Smooth muscle cell (in vitro differentiated cells): ENCODE measurements at regions not wholly inside any gene's neighbourhood (a gene's known extent, or its start where the extent isn't known, plus 50 kb on each side); places are given as distances from the start of the nearest gene placed in this dataset.

Experiments used
- DNase-seq: peaks from one replicate; lab custom pipeline; 2025; ENCODE audit not compliant: unreplicated experiment; lab: John Stamatoyannopoulos, UW
- H2AFZ ChIP-seq: fragments of 200-600 bp; sonication (generic); 2 replicates; pipeline ENCODE4 v1.6.0; 2016; ENCODE audit warnings: antibody characterized with exemption, low read depth, mild to moderate bottlenecking
- H3F3A ChIP-seq: fragments of 200-600 bp; sonication (generic); 2 replicates; pipeline ENCODE4 v1.6.0; 2017; ENCODE audit warnings: antibody characterized with exemption, low read depth
- H3K27ac ChIP-seq: fragments of 200-600 bp; sonication (generic); 2 replicates; pipeline ENCODE4 v1.5.1; 2016; ENCODE audit warnings: low read depth, mild to moderate bottlenecking
- H3K27me3 ChIP-seq: fragments of 200-600 bp; sonication (generic); 2 replicates; pipeline ENCODE4 v1.6.1; 2016; ENCODE audit warnings: low read depth, mild to moderate bottlenecking
- H3K36me3 ChIP-seq: fragments of 200-600 bp; sonication (generic); 2 replicates; pipeline ENCODE4 v1.5.1; 2016; ENCODE audit warnings: low read depth
- H3K4me1 ChIP-seq: fragments of 200-600 bp; sonication (generic); 2 replicates; pipeline ENCODE4 v1.5.1; 2016; ENCODE audit warnings: low read depth
- H3K4me2 ChIP-seq: fragments of 200-600 bp; sonication (generic); 2 replicates; pipeline ENCODE4 v1.6.0; 2016; ENCODE audit warnings: mild to moderate bottlenecking
- H3K4me3 ChIP-seq: fragments of 200-600 bp; sonication (generic); 2 replicates; pipeline ENCODE4 v1.5.1; 2016; ENCODE audit warnings: mild to moderate bottlenecking
- H3K79me2 ChIP-seq: fragments of 200-600 bp; sonication (generic); 2 replicates; pipeline ENCODE4 v1.6.0; 2016; ENCODE audit warnings: low read depth, mild to moderate bottlenecking
- H3K9ac ChIP-seq: fragments of 200-600 bp; sonication (generic); 2 replicates; pipeline ENCODE4 v1.6.0; 2016; ENCODE audit warnings: low read depth
- H3K9me3 ChIP-seq: fragments of 200-600 bp; sonication (generic); replicated peaks from 2 replicates; pipeline ENCODE4 v1.5.1; 2016; ENCODE audit warnings: low read depth
- H4K20me1 ChIP-seq: fragments of 200-600 bp; sonication (generic); 2 replicates; pipeline ENCODE4 v1.6.0; 2016; ENCODE audit warnings: low read depth
- WGBS: methylation state at CpG from one replicate; pipeline ENCODE4 v1.1.7; 2016; ENCODE audit warnings: low lambda C conversion rate; 5-methylcytosine and 5-hydroxymethylcytosine counted together
- TF ChIP-seq, protein P1 (sequence below): fragments of 200-600 bp; sonication (generic); IDR thresholded peaks from 2 replicates; pipeline ENCODE4 v1.5.1; 2017; ENCODE audit warnings: borderline replicate concordance, mild to moderate bottlenecking, antibody characterized with exemption; ENCODE audit not compliant: insufficient read depth, poor library complexity, severe bottlenecking

DNA sequence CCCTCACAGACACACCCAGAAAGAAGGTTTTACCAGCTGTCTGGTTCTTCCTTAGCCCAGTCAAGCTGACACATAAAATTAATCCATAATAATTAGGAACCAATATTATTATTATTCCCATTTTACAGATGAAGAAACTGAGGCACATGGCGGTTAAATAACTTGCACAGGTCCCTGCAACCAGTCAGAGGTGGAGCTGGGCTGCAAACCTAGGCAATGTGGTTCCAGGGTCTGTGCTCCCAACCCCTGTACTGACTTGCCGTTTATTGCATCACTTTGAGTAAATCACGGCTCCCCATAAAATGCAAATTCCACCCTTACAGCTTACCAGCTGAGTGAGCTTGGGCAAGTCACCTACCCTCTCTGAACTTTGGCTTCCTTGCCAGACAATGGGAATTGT is 179.2 kb upstream of the POU3F1 start:
- Histone ChIP-seq H3F3A (no peaks in the 10 kb centered on the region), H4K20me1 (no peaks in the 10 kb centered on the region), H3K79me2 (no peaks in the 10 kb centered on the region), H3K27ac (no peak overlapping the region), H3K9me3 (no peaks in the 10 kb centered on the region), H3K27me3 (no peaks in the 10 kb centered on the region), H3K4me1 (peaks cover 12% of the 10 kb centered on the region), H3K4me2 (no peak overlapping the region), H3K36me3 (no peaks in the 10 kb centered on the region), H3K4me3 (no peak overlapping the region), H2AFZ (no peak overlapping the region), H3K9ac (no peak overlapping the region)
- 89% methylated on average over 3 of the region's 3 CpGs for WGBS
- no peak for DNase-seq
- TF ChIP-seq, protein P1, sequence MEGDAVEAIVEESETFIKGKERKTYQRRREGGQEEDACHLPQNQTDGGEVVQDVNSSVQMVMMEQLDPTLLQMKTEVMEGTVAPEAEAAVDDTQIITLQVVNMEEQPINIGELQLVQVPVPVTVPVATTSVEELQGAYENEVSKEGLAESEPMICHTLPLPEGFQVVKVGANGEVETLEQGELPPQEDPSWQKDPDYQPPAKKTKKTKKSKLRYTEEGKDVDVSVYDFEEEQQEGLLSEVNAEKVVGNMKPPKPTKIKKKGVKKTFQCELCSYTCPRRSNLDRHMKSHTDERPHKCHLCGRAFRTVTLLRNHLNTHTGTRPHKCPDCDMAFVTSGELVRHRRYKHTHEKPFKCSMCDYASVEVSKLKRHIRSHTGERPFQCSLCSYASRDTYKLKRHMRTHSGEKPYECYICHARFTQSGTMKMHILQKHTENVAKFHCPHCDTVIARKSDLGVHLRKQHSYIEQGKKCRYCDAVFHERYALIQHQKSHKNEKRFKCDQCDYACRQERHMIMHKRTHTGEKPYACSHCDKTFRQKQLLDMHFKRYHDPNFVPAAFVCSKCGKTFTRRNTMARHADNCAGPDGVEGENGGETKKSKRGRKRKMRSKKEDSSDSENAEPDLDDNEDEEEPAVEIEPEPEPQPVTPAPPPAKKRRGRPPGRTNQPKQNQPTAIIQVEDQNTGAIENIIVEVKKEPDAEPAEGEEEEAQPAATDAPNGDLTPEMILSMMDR = no peak

DNA sequence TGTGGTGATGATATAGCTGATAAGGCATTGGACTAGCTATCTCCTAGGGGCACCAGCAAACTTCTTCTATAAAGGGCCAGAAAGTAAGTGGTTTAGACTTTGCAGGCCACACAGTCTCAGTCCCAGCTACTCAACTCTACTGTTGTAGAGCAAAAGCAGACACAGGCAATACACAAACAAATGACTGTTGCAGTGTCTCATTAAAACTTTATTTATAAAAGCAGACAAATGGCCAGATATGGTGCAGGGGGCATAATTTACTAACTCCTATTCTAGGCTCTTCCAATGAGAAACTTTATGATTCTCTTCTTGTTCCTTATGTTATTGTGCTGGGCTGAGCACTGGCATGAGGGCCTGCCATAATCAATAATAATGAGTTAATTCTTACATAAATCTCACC is 176.8 kb upstream of the POU3F1 start:
- Histone ChIP-seq H3K4me1 (peaks cover 12% of the 10 kb centered on the region), H3K27me3 (no peaks in the 10 kb centered on the region), H3K4me3 (no peak overlapping the region), H3K79me2 (no peaks in the 10 kb centered on the region), H3K9me3 (no peaks in the 10 kb centered on the region), H2AFZ (no peak overlapping the region), H3K27ac (no peak overlapping the region), H4K20me1 (no peaks in the 10 kb centered on the region), H3F3A (no peaks in the 10 kb centered on the region), H3K9ac (no peak overlapping the region), H3K4me2 (peak overlapping the region; percentile 3), H3K36me3 (no peaks in the 10 kb centered on the region)
- TF ChIP-seq, protein P1 = no peak
- DNase-seq = no peak

DNA sequence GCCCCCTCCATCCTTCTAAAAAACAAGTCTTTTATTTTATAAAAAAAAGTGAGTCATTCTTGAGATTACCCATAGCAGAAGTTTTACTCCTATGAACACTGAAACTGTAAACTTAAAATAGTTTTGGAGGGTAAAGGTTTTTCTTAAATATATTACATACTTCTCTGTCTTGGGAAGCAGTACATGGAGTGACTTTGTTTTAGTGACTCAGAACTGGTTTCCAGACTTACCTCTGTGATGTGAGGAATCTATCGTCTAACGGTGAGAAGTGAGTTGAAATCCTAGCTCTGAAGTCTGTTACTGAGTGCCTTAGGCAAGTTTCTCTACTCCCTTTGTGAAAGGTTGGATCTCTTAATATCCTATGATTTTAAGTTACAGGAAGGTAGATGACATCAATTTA is 176.3 kb upstream of the POU3F1 start:
- DNase-seq = no peak
- Histone ChIP-seq H3K9me3 (no peaks in the 10 kb centered on the region), H2AFZ (no peak overlapping the region)

DNA sequence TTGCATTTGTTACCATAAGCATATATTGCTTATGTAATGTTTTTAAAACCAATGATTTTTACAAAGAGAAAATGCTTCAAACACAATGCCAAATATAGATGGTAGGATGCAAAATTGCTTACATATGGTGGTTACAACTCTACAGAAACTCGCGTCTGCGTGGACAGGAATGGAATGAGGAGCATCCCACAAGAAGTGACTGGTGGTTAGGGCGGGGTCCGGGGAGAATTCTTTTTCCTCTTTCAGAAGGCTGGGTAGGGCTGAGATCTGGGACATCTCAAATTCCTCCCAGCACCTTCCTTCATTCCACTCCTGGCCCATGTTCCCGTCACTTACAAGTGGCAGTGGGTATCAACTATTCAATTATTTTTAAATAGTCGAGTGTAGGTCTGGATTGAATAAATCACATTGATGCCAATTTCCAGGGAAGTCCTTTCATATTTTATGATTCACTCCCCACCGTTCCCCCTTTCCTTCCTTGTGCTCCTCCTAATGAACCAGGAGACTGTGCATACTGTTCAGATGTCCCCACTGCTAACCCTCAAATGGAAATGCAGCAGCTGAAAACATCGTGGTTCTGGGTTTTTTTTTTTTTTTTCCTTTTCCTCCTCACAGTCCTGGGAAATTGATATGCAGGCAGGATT is 174.5 kb upstream of the POU3F1 start:
- WGBS = 27% methylated on average over 9 of the region's 9 CpGs
- TF ChIP-seq, protein P1 = no peak
- Histone ChIP-seq H3K4me3 (no peak overlapping the region), H3F3A (no peaks in the 10 kb centered on the region), H3K4me1 (peaks cover 12% of the 10 kb centered on the region), H3K9me3 (no peaks in the 10 kb centered on the region), H3K9ac (no peak overlapping the region), H3K27ac (no peak overlapping the region), H3K27me3 (no peaks in the 10 kb centered on the region), H3K36me3 (no peaks in the 10 kb centered on the region), H2AFZ (no peak overlapping the region), H4K20me1 (no peaks in the 10 kb centered on the region), H3K4me2 (peak overlapping the region; percentile 59), H3K79me2 (no peaks in the 10 kb centered on the region)
- DNase-seq = no peak

More for the DNA sequence above, 176.3 kb upstream of the POU3F1 start:
- TF ChIP-seq, protein P1 = no peak
- no peak overlapping the region for H3K27ac ChIP-seq
- no peaks in the 10 kb centered on the region for H4K20me1 ChIP-seq
- no peaks in the 10 kb centered on the region for H3F3A ChIP-seq
- no peaks in the 10 kb centered on the region for H3K27me3 ChIP-seq
- H3K4me2 ChIP-seq = peak overlapping the region; percentile 3
- no peak overlapping the region for H3K9ac ChIP-seq
- peaks cover 12% of the 10 kb centered on the region for H3K4me1 ChIP-seq
- no peaks in the 10 kb centered on the region for H3K79me2 ChIP-seq
- H3K4me3 ChIP-seq = no peak overlapping the region
- no peaks in the 10 kb centered on the region for H3K36me3 ChIP-seq
- 25% methylated on average over 2 of the region's 2 CpGs for WGBS
